ENCODE measurements at regions not wholly inside any gene's neighbourhood (a gene's known extent, or its start where the extent isn't known, plus 50 kb on each side); places are given as distances from the start of the nearest gene placed in this dataset.

- ATAC-seq (no peak), DNase-seq (ENCODE audit: low spot score) (no peak)
- Mint-ChIP-seq H3K4me1 (ENCODE audit: low read depth in 2 of 2) (no peaks in the 10 kb centered on the region), H3K9me3 (peaks cover 8% of the 10 kb centered on the region), H3K27me3 (no peaks in the 10 kb centered on the region), H3K36me3 (no peaks in the 10 kb centered on the region), H3K27ac (no peak overlapping the region), H3K4me3 (no peak overlapping the region)
These were observed 385.4 kb upstream of the SLC10A2 start for GRCh38 chr13:103451656-103452055.

- Mint-ChIP-seq H3K36me3 (peaks cover 5% of the 10 kb centered on the region), H3K27me3 (no peaks in the 10 kb centered on the region), H3K9me3 (peaks cover 9% of the 10 kb centered on the region), H3K27ac (no peak overlapping the region), H3K4me3 (no peak overlapping the region), H3K4me1 (ENCODE audit: low read depth in 2 of 2) (no peaks in the 10 kb centered on the region)
- ATAC-seq (no peak), DNase-seq (ENCODE audit: low spot score) (no peak)
These were observed 377.4 kb upstream of the SLC10A2 start for GRCh38 chr13:103443604-103444003.

- H3K27ac Mint-ChIP-seq, result no peak overlapping the region
- no peaks in the 10 kb centered on the region for H3K4me1 Mint-ChIP-seq (ENCODE audit: low read depth in 2 of 2)
- DNase-seq (ENCODE audit: low spot score) (no peak), ATAC-seq (no peak)
- no peaks in the 10 kb centered on the region for H3K36me3 Mint-ChIP-seq
- H3K9me3 Mint-ChIP-seq, result no peaks in the 10 kb centered on the region
- no peaks in the 10 kb centered on the region for H3K27me3 Mint-ChIP-seq
- H3K4me3 Mint-ChIP-seq, result no peak overlapping the region
These were observed 371.4 kb upstream of the SLC10A2 start for GRCh38 chr13:103437651-103438050.

GRCh38 chr13:103436057-103436654 lies 369.9 kb upstream of the SLC10A2 start:
- DNase-seq (ENCODE audit: low spot score), result no peak
- Mint-ChIP-seq H3K27ac (no peak overlapping the region), H3K27me3 (no peaks in the 10 kb centered on the region), H3K36me3 (no peaks in the 10 kb centered on the region), H3K9me3 (no peaks in the 10 kb centered on the region), H3K4me3 (no peak overlapping the region), H3K4me1 (ENCODE audit: low read depth in 2 of 2) (no peaks in the 10 kb centered on the region)
- ATAC-seq, result no peak

- Mint-ChIP-seq H3K27ac (no peak overlapping the region), H3K9me3 (peaks cover 5% of the 10 kb centered on the region), H3K4me3 (no peak overlapping the region), H3K27me3 (no peaks in the 10 kb centered on the region), H3K4me1 (ENCODE audit: low read depth in 2 of 2) (no peaks in the 10 kb centered on the region), H3K36me3 (no peaks in the 10 kb centered on the region)
- ATAC-seq (no peak), DNase-seq (ENCODE audit: low spot score) (no peak)
These were observed 365.6 kb upstream of the SLC10A2 start for GRCh38 chr13:103431856-103432255.

GRCh38 chr13:103430368-103430767 lies 364.2 kb upstream of the SLC10A2 start:
- Mint-ChIP-seq H3K36me3 (no peaks in the 10 kb centered on the region), H3K27ac (no peak overlapping the region)
- no peak for ATAC-seq

GRCh38 chr13:103410002-103410401 lies 343.8 kb upstream of the SLC10A2 start:
- Mint-ChIP-seq H3K9me3 (no peaks in the 10 kb centered on the region), H3K36me3 (no peaks in the 10 kb centered on the region), H3K4me3 (no peak overlapping the region), H3K27ac (no peak overlapping the region), H3K4me1 (ENCODE audit: low read depth in 2 of 2) (no peaks in the 10 kb centered on the region), H3K27me3 (no peaks in the 10 kb centered on the region)
- no peak for DNase-seq (ENCODE audit: low spot score)
- no peak for ATAC-seq

More at GRCh38 chr13:103430368-103430767, 364.2 kb upstream of the SLC10A2 start:
- peaks cover 5% of the 10 kb centered on the region for H3K9me3 Mint-ChIP-seq
- H3K4me3 Mint-ChIP-seq, result no peak overlapping the region
- no peak for DNase-seq (ENCODE audit: low spot score)
- no peaks in the 10 kb centered on the region for H3K4me1 Mint-ChIP-seq (ENCODE audit: low read depth in 2 of 2)
- H3K27me3 Mint-ChIP-seq, result no peaks in the 10 kb centered on the region

GRCh38 chr13:103406967-103407366 lies 340.8 kb upstream of the SLC10A2 start:
- DNase-seq (ENCODE audit: low spot score) (no peak), ATAC-seq (no peak)
- no peaks in the 10 kb centered on the region for H3K36me3 Mint-ChIP-seq
- no peak overlapping the region for H3K27ac Mint-ChIP-seq
- no peak overlapping the region for H3K4me3 Mint-ChIP-seq
- H3K9me3 Mint-ChIP-seq, result no peaks in the 10 kb centered on the region
- no peaks in the 10 kb centered on the region for H3K27me3 Mint-ChIP-seq
- no peaks in the 10 kb centered on the region for H3K4me1 Mint-ChIP-seq (ENCODE audit: low read depth in 2 of 2)

GRCh38 chr13:103405297-103405696 lies 339.1 kb upstream of the SLC10A2 start:
- no peak for DNase-seq (ENCODE audit: low spot score)
- no peaks in the 10 kb centered on the region for H3K27me3 Mint-ChIP-seq
- H3K27ac Mint-ChIP-seq, result no peak overlapping the region
- H3K9me3 Mint-ChIP-seq, result no peaks in the 10 kb centered on the region
- no peaks in the 10 kb centered on the region for H3K4me1 Mint-ChIP-seq (ENCODE audit: low read depth in 2 of 2)
- H3K36me3 Mint-ChIP-seq, result no peaks in the 10 kb centered on the region
- H3K4me3 Mint-ChIP-seq, result no peak overlapping the region
- no peak for ATAC-seq

- H3K4me1 Mint-ChIP-seq (ENCODE audit: low read depth in 2 of 2), result no peaks in the 10 kb centered on the region
- H3K4me3 Mint-ChIP-seq, result no peak overlapping the region
- DNase-seq (ENCODE audit: low spot score) (no peak), ATAC-seq (no peak)
- H3K27me3 Mint-ChIP-seq, result no peaks in the 10 kb centered on the region
- H3K9me3 Mint-ChIP-seq, result no peaks in the 10 kb centered on the region
- no peaks in the 10 kb centered on the region for H3K36me3 Mint-ChIP-seq
- H3K27ac Mint-ChIP-seq, result no peak overlapping the region
These were observed 337.6 kb upstream of the SLC10A2 start for GRCh38 chr13:103403814-103404213.

GRCh38 chr13:103403148-103403740 lies 337.0 kb upstream of the SLC10A2 start:
- no peaks in the 10 kb centered on the region for H3K4me1 Mint-ChIP-seq (ENCODE audit: low read depth in 2 of 2)
- no peak overlapping the region for H3K27ac Mint-ChIP-seq
- no peaks in the 10 kb centered on the region for H3K36me3 Mint-ChIP-seq
- H3K9me3 Mint-ChIP-seq, result no peaks in the 10 kb centered on the region
- DNase-seq (ENCODE audit: low spot score) (no peak), ATAC-seq (no peak)
- no peak overlapping the region for H3K4me3 Mint-ChIP-seq
- H3K27me3 Mint-ChIP-seq, result no peaks in the 10 kb centered on the region

- peaks cover 4% of the 10 kb centered on the region for H3K9me3 Mint-ChIP-seq
- H3K4me1 Mint-ChIP-seq (ENCODE audit: low read depth in 2 of 2), result no peaks in the 10 kb centered on the region
These were observed 328.9 kb upstream of the SLC10A2 start for GRCh38 chr13:103395139-103395538.

GRCh38 chr13:103394618-103395017 lies 328.4 kb upstream of the SLC10A2 start:
- Mint-ChIP-seq H3K27me3 (no peaks in the 10 kb centered on the region), H3K4me1 (ENCODE audit: low read depth in 2 of 2) (no peaks in the 10 kb centered on the region), H3K4me3 (no peak overlapping the region), H3K27ac (no peak overlapping the region), H3K36me3 (no peaks in the 10 kb centered on the region), H3K9me3 (peaks cover 4% of the 10 kb centered on the region)
- ATAC-seq, result no peak
- no peak for DNase-seq (ENCODE audit: low spot score)

More at GRCh38 chr13:103395139-103395538, 328.9 kb upstream of the SLC10A2 start:
- DNase-seq (ENCODE audit: low spot score), result no peak
- H3K4me3 Mint-ChIP-seq, result no peak overlapping the region
- H3K27ac Mint-ChIP-seq, result no peak overlapping the region
- H3K36me3 Mint-ChIP-seq, result no peaks in the 10 kb centered on the region
- no peak for ATAC-seq
- H3K27me3 Mint-ChIP-seq, result no peaks in the 10 kb centered on the region

GRCh38 chr13:103391936-103392335 lies 325.7 kb upstream of the SLC10A2 start:
- Mint-ChIP-seq H3K27ac (no peak overlapping the region), H3K4me1 (ENCODE audit: low read depth in 2 of 2) (no peaks in the 10 kb centered on the region), H3K36me3 (no peaks in the 10 kb centered on the region), H3K9me3 (no peaks in the 10 kb centered on the region), H3K4me3 (no peak overlapping the region), H3K27me3 (no peaks in the 10 kb centered on the region)
- no peak for ATAC-seq
- DNase-seq (ENCODE audit: low spot score), result no peak

- no peaks in the 10 kb centered on the region for H3K4me1 Mint-ChIP-seq (ENCODE audit: low read depth in 2 of 2)
- H3K36me3 Mint-ChIP-seq, result no peaks in the 10 kb centered on the region
- no peak for ATAC-seq
- no peak overlapping the region for H3K4me3 Mint-ChIP-seq
- no peak overlapping the region for H3K27ac Mint-ChIP-seq
- H3K9me3 Mint-ChIP-seq, result no peaks in the 10 kb centered on the region
- DNase-seq (ENCODE audit: low spot score), result no peak
- H3K27me3 Mint-ChIP-seq, result no peaks in the 10 kb centered on the region
These were observed 322.6 kb upstream of the SLC10A2 start for GRCh38 chr13:103388839-103389238.
